ENCODE measurements at regions not wholly inside any gene's neighbourhood (a gene's known extent, or its start where the extent isn't known, plus 50 kb on each side); places are given as distances from the start of the nearest gene placed in this dataset.

GRCh38 chr7:21251151-21251800, 176.6 kb upstream of the SP4 start:
- DNase-seq, result no peak

- peak; percentile 87 for DNase-seq
Measured at GRCh38 chr7:21253740-21254687, 173.9 kb upstream of the SP4 start.

GRCh38 chr7:21256310-21256877, 171.5 kb upstream of the SP4 start:
- peak; percentile 59 for DNase-seq

GRCh38 chr7:21260939-21261338, 166.9 kb upstream of the SP4 start:
- no peak for DNase-seq

- DNase-seq, result peak; percentile 14
Measured at GRCh38 chr7:21261627-21262594, 166.0 kb upstream of the SP4 start.

GRCh38 chr7:21269021-21269420, 158.9 kb upstream of the SP4 start:
- no peak for DNase-seq

GRCh38 chr7:21276471-21277035, 151.3 kb upstream of the SP4 start:
- no peak for DNase-seq

- no peak for DNase-seq
Measured at GRCh38 chr7:21278944-21279343, 148.9 kb upstream of the SP4 start.

- DNase-seq, result no peak
Measured at GRCh38 chr7:21281193-21281592, 146.7 kb upstream of the SP4 start.

- no peak for DNase-seq
Measured at GRCh38 chr7:21293771-21294170, 134.1 kb upstream of the SP4 start.

- no peak for DNase-seq
Measured at GRCh38 chr7:21299766-21300165, 128.1 kb upstream of the SP4 start.

GRCh38 chr7:21300692-21301091, 127.2 kb upstream of the SP4 start:
- no peak for DNase-seq

- DNase-seq, result no peak
Measured at GRCh38 chr7:21304808-21305375, 123.0 kb upstream of the SP4 start.

- DNase-seq, result peak; percentile 8
Measured at GRCh38 chr7:21305455-21306235, 122.2 kb upstream of the SP4 start.

GRCh38 chr7:21314954-21315353, 112.9 kb upstream of the SP4 start:
- DNase-seq, result no peak

GRCh38 chr7:21317966-21318915, 109.6 kb upstream of the SP4 start:
- DNase-seq, result peak; percentile 29

- no peak for DNase-seq
Measured at GRCh38 chr7:21318916-21319270, 109.0 kb upstream of the SP4 start.

GRCh38 chr7:21326241-21326640, 101.6 kb upstream of the SP4 start:
- no peak for DNase-seq

GRCh38 chr7:21326921-21327320, 101.0 kb upstream of the SP4 start:
- no peak for DNase-seq
